Stimulated activated CD4-positive, alpha-beta T cell treated with anti-CD3 and anti-CD28 coated beads, Interleukin-15, amount 100 ng/mL, for 1 hour (primary cell): ENCODE measurements at regions not wholly inside any gene's neighbourhood (a gene's known extent, or its start where the extent isn't known, plus 50 kb on each side); places are given as distances from the start of the nearest gene placed in this dataset.

Experiments used
- DNase-seq, 2 donors: peaks; one replicate each; pipeline ENCODE4 v3.0.0-alpha.2; 2020; ENCODE audit warnings: low read depth in 1 of 2, low spot score in 1 of 2

- DNase-seq, result no peak
These were observed 92.8 kb upstream of the SEPTIN5 start for GRCh38 chr22:19621373-19622060.

- DNase-seq, result no peak
These were observed 92.3 kb upstream of the SEPTIN5 start for GRCh38 chr22:19622061-19622441.

DNA sequence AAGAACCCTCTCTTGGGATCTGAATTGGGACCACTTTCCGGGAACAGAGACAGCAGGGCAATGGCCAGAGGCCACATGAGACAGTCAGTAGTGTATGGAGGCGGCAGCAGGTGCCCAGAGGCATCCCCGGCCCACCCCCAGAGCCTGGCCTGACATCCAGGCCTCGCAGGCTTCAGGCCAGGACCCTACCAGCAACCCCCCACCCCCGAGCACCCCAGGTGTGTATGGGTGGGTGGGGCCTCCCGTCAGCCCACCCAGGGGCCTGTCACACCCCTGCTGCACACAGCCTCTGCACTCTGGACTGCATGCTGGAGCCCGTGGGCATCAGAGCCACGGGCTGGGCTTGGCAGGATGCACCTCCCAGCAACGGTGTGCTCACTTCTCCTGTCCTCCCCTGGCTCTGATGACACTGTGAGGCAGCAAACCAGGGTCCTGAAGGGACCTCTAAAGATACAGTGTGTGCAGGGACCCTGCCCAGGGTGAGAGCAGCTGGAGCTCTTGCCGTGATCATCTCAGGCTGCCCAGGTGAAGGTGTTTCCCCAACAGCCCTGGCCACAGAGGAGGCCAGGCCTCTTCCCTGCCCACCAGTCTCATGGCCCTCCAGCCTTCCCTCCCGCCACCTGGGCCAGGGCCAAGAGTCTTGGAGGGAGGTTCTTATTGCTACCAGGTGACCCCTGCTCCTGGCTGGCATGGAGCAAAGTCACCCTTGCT lies 88.8 kb upstream of the SEPTIN5 start:
- no peak for DNase-seq

DNA sequence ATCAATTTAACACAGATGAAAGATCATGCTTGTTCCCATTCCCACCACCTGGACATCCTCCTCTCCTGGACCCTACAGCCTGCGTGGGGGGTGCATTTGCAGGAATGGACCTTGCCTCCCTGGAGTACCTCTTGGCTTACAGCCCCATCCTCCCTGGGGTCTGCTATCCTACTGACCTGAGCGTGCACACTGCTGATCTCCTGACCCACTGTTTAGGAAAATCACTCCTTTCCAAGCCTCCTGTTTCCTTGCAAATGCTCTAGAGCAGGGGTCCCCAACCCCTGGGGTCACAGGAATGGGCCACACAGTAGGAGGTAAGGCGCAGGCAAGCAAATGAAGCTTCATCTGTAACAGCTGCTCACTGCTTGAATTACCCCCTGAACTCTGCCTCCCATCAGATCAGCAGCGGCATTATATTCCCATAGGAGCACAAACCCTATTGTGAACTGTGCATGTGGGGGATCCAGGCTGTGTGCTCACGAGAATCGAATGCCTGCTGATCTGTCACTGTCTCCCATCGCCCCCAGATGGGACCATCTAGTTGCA lies 88.2 kb upstream of the SEPTIN5 start:
- no peak for DNase-seq

DNA sequence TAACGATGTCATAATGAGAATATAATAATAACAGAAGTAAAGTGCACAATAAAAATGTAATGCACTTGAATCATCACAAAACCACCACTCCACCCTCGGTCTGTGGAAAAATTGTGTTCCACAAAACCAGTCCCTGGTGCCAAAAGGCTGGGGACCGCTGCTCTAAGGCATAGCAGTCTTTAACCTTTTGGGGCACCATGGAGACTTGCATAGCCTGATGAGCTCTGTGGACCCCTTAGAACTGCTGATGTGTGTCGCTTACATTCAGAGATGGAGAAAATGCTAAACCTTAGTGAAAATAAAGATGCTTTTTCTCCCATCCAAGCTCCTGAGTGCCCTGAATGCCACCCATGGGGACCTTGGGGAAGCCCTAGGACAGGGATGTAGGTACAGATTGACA lies 87.6 kb upstream of the SEPTIN5 start:
- DNase-seq, result no peak

DNA sequence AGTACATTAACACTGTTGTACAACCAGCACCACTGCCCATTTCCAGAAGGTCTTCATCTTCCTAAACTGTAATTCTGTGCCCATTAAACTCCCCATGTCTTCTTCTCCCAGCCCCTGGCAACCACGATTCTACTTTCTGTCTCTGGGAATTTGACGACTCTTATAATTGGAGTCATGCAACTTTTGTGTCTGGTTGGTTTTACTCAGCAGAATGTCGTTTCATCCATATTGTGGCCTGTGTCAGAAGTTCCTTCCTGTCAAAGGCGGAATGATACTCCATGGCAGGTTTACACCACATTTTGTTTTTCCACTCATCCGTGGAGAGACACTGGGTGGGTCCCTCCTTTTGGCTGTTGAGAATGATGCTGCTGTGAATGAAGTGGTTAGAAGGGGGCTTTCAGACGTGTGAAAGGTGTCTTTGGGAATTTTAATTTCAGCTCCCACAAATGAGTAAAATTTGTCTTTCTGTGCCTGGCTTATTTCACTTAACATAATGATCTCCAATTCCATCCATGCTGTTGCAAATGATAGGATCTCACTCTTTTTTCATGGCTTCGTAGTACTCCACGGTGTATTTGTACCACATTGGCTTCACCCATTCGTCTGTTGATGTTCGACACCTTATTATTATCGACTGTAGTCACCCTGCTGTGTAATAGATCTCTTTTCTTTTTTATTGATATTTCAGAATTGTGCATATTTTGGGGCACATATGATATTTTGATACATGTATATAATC lies 86.1 kb upstream of the SEPTIN5 start:
- DNase-seq, result no peak

GRCh38 chr22:19629331-19629719 lies 85.0 kb upstream of the SEPTIN5 start:
- no peak for DNase-seq

DNA sequence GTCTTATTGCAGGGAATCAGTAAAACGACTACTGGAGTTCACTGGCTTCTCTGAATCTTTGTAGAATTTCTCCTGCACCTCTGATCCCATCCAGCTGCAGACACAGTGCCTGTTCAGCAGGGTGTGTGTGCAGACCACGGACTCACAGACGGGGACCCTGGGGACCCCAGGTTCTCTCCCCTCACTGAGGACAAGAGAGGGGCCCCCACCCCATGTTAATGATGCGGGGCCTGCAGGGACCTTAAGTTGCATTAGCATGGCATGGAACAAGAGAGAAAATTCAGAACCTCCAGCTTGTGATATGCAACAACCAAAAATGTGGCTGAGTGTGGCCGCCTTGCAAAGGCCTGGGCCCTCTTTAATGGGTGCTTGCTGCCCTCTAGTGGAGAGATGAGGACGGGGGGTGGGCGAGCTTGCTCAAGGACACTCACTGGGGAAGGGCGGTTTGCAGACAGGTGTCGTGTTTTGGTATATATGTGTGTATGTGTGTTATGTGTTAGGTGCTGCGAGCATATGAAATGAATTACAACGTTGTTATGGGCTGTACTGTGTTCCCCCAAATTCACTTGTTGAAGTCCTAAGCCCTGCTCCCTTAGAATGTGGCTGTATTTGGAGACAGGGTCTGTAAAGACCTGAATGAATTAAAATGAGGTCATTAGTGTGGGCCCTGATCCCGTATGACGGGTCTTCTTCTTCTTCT lies 84.4 kb upstream of the SEPTIN5 start:
- DNase-seq, result peak; percentile 75 to 77

DNA sequence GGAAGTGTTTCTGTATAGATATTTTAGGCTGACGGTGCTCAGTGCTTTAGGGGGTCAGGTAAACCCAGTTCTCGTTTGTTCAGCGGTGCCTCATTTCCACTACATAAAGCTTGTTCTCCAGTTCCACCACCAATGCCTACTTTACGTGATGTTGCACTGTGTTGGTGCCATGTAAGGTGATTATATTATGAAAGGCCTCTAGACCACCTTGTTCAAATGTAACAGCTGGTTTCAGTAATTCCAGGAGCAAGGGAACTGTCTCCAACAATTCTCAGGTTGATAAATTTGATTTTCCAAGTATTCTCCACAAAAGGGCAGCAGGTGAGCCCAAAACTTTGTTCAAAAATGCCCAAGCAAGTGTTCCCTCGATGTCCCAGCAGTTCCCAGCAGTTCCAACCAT lies 83.7 kb upstream of the SEPTIN5 start:
- DNase-seq, result no peak

GRCh38 chr22:19631899-19632667 lies 82.2 kb upstream of the SEPTIN5 start:
- no peak for DNase-seq

GRCh38 chr22:19632668-19633148 lies 81.6 kb upstream of the SEPTIN5 start:
- DNase-seq, result no peak

GRCh38 chr22:19634226-19634975 lies 79.9 kb upstream of the SEPTIN5 start:
- no peak for DNase-seq

- no peak for DNase-seq
These were observed 78.7 kb upstream of the SEPTIN5 start for GRCh38 chr22:19635644-19636043.

- no peak for DNase-seq
These were observed 77.5 kb upstream of the SEPTIN5 start for GRCh38 chr22:19636696-19637407.

- DNase-seq, result no peak
These were observed 76.7 kb upstream of the SEPTIN5 start for GRCh38 chr22:19637408-19638281.

DNA sequence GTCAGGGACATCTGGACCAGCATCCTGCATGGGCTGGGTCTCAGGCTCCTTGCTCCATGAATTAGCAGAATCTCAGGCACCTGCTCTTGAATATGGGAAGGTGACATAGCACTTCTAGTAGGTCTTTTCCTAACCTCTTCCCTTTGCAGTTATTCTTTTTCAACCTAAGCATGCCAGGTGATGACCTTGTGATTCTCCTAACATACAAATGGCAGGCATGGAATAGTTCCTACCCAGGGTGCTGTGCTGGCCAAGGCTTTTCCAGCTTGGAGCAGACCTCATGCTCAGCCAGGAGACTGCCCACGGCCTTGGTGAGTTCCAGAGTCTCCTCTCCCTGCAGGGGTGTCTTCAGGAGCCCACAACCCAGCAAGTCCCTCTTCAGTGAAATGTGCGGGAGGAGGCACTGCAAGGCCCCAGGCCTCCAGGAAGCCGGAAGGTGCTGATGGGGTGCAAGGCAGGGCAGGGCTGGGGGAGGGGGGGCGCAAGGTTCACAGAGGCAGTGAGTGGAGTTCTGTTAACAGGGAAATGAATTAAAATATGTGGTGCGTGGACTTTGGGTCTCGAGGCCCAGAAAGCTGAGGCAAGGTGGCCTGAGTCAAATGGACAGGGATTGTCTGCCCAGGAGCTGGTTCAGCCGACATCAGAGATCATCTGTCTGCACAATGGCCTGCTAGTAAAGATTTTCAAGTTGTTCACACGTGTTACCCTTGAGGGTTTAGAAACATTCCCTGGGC lies 75.9 kb upstream of the SEPTIN5 start:
- DNase-seq, result no peak

GRCh38 chr22:19639610-19640135 lies 74.6 kb upstream of the SEPTIN5 start:
- no peak for DNase-seq
